Endothelial cell of umbilical vein (primary cell): ENCODE measurements at regions not wholly inside any gene's neighbourhood (a gene's known extent, or its start where the extent isn't known, plus 50 kb on each side); places are given as distances from the start of the nearest gene placed in this dataset.

ENCODE experiments used
- CTCF ChIP-seq, 2 donors: IDR thresholded peaks; 1 replicate in 1 of 2; 2 replicates in 1 of 2; pipeline ENCODE4 v1.5.1; 2011; ENCODE audit warnings: low read length in 2 of 2, mild to moderate bottlenecking in 2 of 2, moderate library complexity in 2 of 2, control low read depth in 1 of 2, inconsistent platforms in 1 of 2, low read depth in 1 of 2; ENCODE audit not compliant: insufficient read depth in 1 of 2; ENCODE audit errors: extremely low read depth in 1 of 2
- EZH2 ChIP-seq: IDR thresholded peaks from 2 replicates; pipeline ENCODE4 v1.6.1; 2012; ENCODE audit warnings: borderline replicate concordance, low read depth, mild to moderate bottlenecking, moderate library complexity, low read length, inconsistent platforms; ENCODE audit not compliant: severe bottlenecking
- FOS ChIP-seq: IDR thresholded peaks from 2 replicates; pipeline ENCODE4 v1.6.1; 2011; ENCODE audit warnings: mild to moderate bottlenecking, low read length, moderate library complexity, borderline replicate concordance; ENCODE audit not compliant: insufficient read depth
- GATA2 ChIP-seq: IDR thresholded peaks from 2 replicates; pipeline ENCODE4 v1.7.0; 2011; ENCODE audit warnings: low read depth, mild to moderate bottlenecking, moderate library complexity, mixed read lengths, low read length; ENCODE audit not compliant: insufficient read length, insufficient read depth
- JUN ChIP-seq: IDR thresholded peaks from 2 replicates; pipeline ENCODE4 v1.6.1; 2011; ENCODE audit warnings: borderline replicate concordance, low read depth; ENCODE audit not compliant: insufficient read length, insufficient read depth
- MAX ChIP-seq: IDR thresholded peaks from 2 replicates; pipeline ENCODE4 v1.6.1; 2011; ENCODE audit not compliant: insufficient read depth, insufficient read length
- MYC ChIP-seq: IDR thresholded peaks from one replicate; pipeline ENCODE4 v1.6.1; 2011; ENCODE audit warnings: mild to moderate bottlenecking, low read depth, low read length
- POLR2A ChIP-seq: IDR thresholded peaks from 2 replicates; pipeline ENCODE4 v1.6.1; 2012; ENCODE audit warnings: low read depth, mild to moderate bottlenecking, control low read depth, low read length
- POLR2AphosphoS5 ChIP-seq: IDR thresholded peaks from 2 replicates; pipeline ENCODE4 v1.6.1; 2012; ENCODE audit warnings: low read depth, mild to moderate bottlenecking, control low read depth, low read length, moderate library complexity; ENCODE audit not compliant: insufficient read depth

- TF ChIP-seq CTCF (IDR thresholded peaks at IDR 0.05; ENCODE audit: extremely low read depth in 1 of 2, insufficient read depth in 1 of 2, low read depth in 1 of 2, low read length in 2 of 2), result no peak
- TF ChIP-seq EZH2, result no peak
- TF ChIP-seq POLR2A, result no peak
- no peak for TF ChIP-seq FOS
- no peak for TF ChIP-seq POLR2AphosphoS5
- TF ChIP-seq MAX, result no peak
- TF ChIP-seq MYC, result no peak
- TF ChIP-seq GATA2, result no peak
- TF ChIP-seq JUN, result no peak
These were observed 276.5 kb upstream of the CITED2 start for GRCh38 chr6:139650941-139651340.
